Activated CD4-positive, alpha-beta T cell treated with anti-CD3 and anti-CD28 coated beads for 48 hours (primary cell): ENCODE measurements at regions not wholly inside any gene's neighbourhood (a gene's known extent, or its start where the extent isn't known, plus 50 kb on each side); places are given as distances from the start of the nearest gene placed in this dataset.

ENCODE experiments used
- DNase-seq: peaks from one replicate; pipeline ENCODE4 v3.0.0-alpha.2; 2020

- DNase-seq: no peak
Observed at GRCh38 chr21:43364261-43364510, 62.7 kb downstream of the SIK1 start.

DNA sequence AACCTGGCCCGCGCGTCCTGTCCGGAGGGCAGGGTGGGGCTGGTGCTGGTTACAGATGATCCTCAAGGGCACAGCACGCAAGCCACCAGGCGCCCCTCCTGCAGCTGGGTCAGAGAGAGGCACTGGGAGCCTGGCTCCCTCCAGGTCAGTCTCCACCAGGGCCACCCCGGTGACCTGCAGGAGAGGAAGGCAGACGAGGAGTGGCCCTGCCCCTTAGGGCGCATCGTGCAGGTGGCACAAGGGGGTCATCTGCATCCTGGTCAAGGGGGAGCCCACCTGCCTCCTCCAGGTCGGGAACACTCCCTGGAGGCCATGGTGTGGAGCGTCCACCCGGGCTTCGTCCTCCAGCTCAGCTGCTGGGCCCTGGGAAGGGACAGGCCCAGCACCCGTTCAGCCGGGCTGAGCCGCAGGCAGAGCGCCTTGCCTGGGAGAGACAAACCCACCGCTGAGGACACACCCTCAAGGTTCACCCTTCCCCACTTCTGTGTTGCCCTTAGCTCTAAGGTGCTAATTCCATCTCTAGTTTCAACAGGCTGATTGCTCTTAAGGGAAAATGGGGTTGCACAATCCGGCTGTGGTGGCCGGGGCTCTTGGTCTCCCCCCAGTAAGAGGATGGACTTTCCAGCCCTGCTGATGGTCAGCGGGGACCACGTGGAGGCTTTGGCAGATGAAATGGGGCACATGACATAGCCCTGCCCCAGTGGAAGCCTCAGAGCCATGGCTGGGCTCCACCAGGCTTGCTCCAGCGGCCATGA, 63.2 kb downstream of the SIK1 start:
- no peak for DNase-seq

DNA sequence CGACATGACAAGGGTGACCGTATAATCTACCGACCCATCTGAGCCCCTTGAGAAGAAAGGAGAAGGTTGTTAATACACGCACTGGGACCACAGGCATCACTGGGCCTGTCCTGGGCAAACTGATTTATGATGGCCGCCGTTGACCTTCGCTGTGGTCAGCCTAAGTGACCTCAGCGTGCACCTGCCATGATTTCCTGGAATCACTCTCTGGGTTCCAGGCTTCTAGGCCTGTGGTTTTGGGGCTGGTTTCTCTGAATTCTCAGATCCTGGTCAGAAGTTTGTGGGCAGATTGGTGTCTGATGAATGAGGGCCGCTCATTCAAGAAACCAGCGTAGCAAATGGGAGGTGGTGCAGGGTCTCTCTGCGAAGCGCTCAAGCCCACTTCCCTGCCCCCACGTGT, 64.0 kb downstream of the SIK1 start:
- DNase-seq: peak; percentile 32

GRCh38 chr21:43362321-43362791, 64.6 kb downstream of the SIK1 start:
- peak; percentile 79 for DNase-seq

GRCh38 chr21:43361493-43362296, 65.2 kb downstream of the SIK1 start:
- peak; percentile 46 for DNase-seq

DNA sequence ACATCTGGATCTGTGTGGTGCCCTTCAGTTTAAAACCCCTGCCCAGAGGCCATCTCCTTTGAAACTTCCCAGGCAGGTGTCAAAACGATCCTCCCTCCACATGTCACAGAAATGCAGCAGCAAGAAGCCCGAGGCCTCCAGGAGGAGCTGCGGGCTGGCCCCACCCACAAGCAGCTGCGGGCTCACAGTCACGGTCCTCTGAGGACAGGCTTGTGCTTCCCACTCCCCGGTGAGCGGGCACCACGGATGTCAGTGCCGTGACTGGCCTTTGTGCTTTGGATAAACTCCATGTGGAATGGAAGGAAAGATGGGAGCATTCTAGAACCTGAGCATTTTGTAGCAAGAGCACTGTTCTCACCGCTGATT, 65.8 kb downstream of the SIK1 start:
- DNase-seq: peak; percentile 45

DNA sequence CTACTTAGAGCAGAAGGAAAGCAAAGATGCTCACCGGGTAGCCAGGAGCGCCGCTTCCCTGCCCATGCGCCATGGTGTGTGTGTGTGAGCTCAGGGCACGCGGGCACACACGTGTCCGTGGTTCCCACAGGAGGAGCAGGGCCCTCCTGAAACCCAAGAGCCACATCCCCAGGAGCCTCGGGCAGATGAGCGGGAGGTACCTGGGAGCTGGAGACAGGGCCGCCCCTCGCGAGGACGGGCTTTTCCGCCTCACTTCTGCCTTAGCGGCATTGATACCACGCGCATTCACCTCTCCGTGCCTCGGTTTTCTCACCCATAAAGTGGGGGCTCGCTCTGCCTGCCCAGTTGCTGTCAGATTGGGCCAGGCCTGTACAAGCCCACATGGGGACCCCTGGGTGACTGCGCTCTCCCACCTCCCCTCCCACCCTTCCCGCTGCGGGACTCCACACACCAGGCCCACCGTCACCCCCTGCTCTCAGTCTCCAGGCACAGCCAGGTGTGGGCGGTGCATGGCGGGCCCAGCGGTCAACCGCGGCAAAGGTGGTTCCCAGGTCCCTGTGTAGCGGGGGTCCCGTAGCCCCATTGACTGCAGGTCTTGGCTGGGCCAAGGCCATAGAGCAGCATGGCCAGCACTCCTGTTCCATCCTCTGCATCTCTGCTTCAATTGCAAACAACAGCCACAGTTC, 66.3 kb downstream of the SIK1 start:
- DNase-seq: no peak

DNA sequence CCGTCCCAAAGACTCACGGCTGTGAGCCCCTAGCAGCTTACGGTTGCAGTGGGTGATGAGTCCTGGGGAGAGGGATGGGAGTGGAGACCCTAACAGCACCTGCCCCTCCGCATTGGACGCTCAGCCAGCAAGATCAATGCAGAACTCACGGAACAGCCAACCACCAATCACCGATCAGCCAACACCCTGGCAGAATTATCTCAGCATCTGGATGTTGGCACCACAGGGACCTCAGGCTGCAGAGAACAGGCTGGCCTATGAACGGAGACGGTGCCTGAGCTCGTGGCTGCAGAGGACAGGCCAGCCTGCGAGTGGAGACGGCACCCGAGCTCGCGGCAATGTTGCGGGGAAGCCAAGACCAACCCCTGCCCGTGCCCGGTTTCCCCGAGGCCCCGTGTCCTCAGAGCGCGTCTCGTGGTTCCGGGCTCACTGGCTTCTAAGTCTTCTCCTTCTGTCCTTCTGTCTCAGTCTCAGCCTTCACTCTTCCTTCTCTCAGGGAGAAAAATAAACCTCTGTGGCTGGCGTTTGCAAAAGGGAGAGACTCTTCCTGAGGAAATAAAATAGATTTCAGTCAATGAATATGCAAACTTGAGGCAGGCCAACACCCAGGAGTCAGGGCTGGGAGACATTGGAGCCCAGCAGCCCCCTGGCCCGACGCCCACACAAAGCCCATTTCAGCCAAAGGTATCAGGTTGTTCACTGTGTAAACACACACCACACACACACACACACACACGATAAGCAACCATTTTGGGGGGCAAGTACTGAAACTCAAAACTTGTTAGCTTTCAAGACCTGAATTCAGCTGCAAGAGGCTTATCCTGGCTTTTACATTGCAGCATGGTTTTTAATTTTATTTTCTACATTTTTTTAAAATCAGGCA, 67.8 kb downstream of the SIK1 start:
- no peak for DNase-seq

DNA sequence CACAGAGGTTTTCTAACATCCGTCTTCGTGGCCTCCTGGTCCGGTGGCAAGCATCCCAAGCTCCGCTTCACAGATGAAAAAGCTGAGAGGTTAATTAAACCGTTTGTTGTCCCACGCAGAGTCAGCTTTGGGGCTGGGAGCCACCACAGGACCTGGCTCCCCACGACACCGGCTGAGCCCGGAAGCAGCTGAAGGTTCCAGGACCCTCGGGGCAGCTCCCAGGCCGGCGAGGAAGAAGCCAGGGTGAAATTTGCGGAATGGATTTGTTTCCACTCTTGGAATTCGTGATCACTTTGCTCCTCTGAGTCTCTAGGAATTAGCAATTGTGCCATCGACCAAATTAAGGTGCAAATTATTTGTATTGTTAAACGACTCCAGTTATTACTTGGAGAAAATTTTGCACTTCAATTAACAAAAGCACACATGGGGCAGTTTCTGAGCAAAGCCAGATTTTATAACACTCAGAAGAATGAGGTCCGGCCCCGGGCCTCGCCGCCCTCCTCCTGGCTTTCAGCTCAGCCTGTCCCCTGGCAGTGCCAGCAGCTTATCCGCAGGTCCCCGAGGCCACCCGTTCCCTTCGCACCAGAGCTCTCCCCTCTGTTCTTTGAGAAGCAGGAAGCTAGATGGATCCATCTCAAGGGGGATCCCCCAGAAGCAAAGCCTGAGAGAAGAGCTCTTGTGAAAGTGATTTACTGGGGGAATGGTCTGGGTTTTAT, 69.1 kb downstream of the SIK1 start:
- no peak for DNase-seq

- DNase-seq: peak; percentile 17
Observed at GRCh38 chr21:43355925-43356289, 71.0 kb downstream of the SIK1 start.

GRCh38 chr21:43355266-43355924, 71.5 kb downstream of the SIK1 start:
- no peak for DNase-seq

GRCh38 chr21:43354666-43355065, 72.3 kb downstream of the SIK1 start:
- DNase-seq: no peak

- no peak for DNase-seq
Observed at GRCh38 chr21:43354026-43354420, 72.9 kb downstream of the SIK1 start.

DNA sequence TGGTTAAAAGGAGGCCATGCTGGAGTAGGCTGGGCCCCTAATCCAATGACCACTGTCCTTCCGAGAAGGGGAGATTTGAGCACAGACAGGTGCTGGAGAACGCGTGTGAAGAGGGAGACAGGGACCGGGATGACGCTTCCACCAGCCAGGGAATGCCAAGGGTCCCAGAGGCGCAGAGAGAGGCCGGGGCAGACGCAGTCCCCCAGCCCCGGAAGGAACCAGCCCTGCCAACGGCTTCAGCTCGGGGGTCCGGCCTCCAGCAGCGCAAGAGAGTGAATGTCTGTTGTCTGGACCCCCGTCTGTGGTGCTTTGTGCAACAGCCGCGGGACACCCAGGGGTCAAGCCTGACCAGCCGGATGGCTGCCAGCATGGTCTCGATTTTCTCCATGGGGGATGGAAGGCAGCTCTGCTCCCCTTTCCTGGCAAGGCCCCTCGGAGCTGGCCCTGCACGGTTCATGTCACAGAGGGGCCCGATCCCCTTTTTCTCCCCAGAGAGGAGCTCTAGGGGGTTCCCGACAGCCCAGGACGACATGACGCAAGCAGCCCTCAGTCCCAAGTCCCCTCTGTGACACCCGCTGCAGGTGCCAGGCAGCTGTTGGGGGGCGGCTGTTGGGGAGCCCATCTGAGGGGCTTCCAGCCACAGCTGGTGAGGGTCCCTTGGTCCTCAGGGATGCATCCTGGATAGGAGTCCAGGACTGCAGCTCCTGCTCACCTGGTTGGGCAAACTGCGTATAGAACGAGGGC, 73.5 kb downstream of the SIK1 start:
- DNase-seq: no peak

DNA sequence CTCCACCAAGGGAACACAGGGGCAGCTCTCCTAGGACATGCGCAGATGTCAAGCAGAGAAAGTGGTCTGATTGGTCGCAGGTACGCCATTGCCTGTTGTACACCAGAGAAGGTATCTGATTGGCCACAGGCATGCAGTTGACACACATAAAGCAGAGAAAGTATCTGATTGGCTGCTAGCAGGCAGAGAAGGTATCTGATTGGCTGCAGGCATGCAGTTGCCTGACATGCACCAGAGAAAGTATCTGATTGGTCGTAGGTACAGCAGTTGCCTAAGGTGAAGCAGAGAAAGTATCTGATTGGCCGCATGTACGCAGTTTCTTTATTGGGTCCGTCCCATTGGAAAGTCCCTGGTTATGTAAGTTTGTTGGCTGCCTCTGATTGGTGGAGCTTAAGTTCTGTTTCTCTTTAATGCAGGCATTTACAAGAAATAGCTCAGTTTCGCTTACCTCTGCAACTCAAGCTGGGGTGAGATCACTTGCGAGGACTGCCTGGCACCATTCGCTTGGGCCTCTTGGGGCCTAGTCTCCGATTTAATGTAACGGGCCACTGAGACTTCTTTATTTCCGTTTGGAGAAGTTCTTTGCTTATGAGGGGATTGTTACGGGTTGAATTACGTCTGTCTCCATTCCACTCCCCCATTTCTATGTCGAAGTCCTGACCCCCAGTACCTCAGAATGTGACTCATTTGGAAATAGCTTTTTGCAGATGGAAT, 74.2 kb downstream of the SIK1 start:
- DNase-seq: peak; percentile 35

- DNase-seq: no peak
Observed at GRCh38 chr21:43352154-43352537, 74.8 kb downstream of the SIK1 start.

DNA sequence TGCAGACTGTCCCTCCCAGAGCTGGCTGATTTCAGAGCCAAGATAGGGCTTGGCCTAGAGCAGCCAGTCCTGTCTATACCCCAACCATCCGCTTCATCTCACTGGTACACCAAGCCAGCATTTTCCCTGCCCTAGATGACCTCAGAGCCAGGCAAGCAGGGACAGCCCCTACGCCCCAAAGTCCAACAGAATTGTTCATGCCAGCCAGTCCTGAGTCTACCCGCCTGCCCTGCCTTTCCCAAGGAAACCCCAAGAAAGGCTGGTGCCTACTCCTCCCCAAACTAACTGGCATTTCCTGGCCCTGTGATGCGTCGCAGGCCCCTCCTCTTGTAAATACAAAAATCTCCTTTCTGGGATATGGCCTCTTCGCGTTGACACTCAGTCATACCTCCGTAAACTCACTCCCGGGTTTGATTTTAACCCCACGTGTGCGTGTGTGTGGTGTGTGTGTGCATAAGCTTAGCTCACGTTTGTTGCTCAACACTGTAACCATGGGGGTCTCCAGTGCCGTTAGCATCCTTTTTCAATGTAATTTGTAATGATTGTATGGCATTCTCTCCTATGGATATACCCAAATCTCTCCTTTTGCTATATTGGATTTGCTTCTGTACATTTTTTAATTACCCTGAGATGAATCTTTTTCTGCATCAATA, 75.3 kb downstream of the SIK1 start:
- no peak for DNase-seq

GRCh38 chr21:43349644-43350043, 77.3 kb downstream of the SIK1 start:
- no peak for DNase-seq

DNA sequence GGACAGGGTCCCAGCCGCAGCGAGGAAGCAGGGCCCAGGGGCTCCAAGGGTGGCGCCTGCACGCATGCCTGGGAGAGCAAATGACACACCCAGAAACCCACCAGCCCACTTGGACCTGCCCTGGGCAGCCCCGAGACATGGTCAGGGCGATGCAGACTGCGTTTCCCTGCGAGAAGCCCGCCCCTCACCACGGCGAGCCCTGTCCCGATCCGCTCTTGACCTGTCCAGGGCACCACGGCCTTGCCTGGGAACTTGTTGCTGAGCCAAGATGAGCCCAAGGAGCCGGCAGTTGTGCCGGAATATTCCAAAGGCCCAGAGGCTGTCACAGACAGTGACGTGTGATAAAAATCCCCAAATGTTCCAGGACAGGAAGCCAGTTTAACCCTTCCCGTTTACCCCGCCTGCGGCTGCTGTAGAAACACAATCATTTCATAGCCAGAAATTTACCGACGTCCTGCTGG, 78.1 kb downstream of the SIK1 start:
- no peak for DNase-seq
